ENCODE measurements at regions not wholly inside any gene's neighbourhood (a gene's known extent, or its start where the extent isn't known, plus 50 kb on each side); places are given as distances from the start of the nearest gene placed in this dataset.
A peak's percentile ranks its signal among the peaks of the same experiment; 100 is the strongest.
"Not testable (repeated sequence)": the region's sequence is repeated elsewhere in the genome, so short reads cannot be mapped to it uniquely, and the experiment has no call there.

DNA sequence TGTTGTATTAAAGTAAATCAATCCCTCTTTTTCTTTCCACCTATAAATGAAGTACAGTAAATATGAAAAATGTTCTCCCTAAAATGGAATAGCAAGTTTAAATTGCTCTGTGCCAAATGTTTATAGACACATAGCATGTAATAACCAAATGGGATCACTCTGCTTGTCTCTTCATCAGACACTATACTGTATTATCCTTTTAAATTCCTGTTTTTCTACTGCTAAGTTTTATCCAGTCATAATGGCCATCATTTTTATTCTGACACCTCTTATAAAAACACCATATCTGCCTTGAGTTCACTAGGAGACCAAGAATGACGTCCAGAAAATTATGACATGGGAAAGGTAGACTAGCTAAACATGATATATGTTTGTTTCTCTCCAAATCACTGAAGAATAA is 252.8 kb downstream of the CAAP1 start:
- DNase-seq (no peak), ATAC-seq (ENCODE audit: low read depth in 2 of 2) (no peak)
- H3K27me3 Mint-ChIP-seq, result peaks cover 0 to 10% (median 0%) of the 10 kb centered on the region in 3 donors
- H3K9me3 Mint-ChIP-seq, result peaks cover 0 to 7% (median 3%) of the 10 kb centered on the region in 7 donors
- no peak overlapping the region for H3K27ac Mint-ChIP-seq
- H3K4me1 Mint-ChIP-seq, result no peaks in the 10 kb centered on the region
- H3K36me3 Mint-ChIP-seq, result no peaks in the 10 kb centered on the region
- no peak overlapping the region for H3K4me3 Mint-ChIP-seq

DNA sequence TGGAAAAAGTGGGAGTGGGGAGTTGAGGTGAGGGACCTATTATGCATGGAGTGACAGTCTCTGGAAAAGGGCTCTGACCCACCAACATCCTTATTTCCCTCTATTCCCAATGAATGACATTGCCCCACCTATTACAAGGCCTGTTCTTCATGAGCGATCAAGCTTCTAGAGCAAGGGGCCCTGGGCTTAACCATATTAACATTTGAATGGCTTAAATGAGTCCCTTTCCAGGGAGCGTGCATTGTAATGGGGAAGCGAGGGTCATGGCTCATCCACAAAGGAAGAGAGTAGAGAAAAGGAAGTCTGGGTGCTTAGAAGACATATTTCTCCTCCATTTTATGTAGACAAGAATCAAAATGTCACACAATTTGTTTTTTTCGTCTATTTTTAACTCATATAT is 255.5 kb downstream of the CAAP1 start:
- H3K9me3 Mint-ChIP-seq, result peaks cover 0 to 9% (median 4%) of the 10 kb centered on the region in 7 donors
- no peaks in the 10 kb centered on the region for H3K36me3 Mint-ChIP-seq
- no peak overlapping the region for H3K4me3 Mint-ChIP-seq
- H3K27ac Mint-ChIP-seq, result no peak overlapping the region
- no peaks in the 10 kb centered on the region for H3K27me3 Mint-ChIP-seq
- H3K4me1 Mint-ChIP-seq, result no peaks in the 10 kb centered on the region
- ATAC-seq (ENCODE audit: low read depth in 2 of 2) (no peak), DNase-seq (no peak)

DNA sequence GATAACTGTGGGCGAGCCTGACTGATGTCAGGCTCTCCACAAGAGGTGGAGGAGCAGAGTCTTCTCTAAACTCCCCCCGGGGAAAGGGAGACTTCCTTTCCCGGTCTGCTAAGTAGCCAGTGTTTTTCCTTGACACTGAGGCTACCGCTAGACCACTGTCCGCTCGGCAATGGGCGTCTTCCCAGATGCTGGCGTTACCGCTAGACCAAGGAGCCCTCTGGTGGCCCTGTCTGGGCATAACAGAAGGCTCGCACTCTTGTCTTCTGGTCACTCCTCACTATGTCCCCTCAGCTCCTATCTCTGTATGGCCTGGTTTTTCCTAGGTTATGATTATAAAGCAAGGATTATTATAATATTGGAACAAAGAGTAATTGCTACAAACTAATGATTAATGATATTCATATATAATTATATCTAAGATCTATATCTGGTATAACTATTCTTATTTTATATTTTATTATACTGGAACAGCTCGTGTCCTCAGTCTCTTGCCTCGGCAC is 278.7 kb downstream of the CAAP1 start:
- not testable (repeated sequence) for DNase-seq; H3K27me3 Mint-ChIP-seq; ATAC-seq (ENCODE audit: low read depth in 2 of 2); H3K36me3 Mint-ChIP-seq; H3K4me1 Mint-ChIP-seq; H3K4me3 Mint-ChIP-seq; H3K27ac Mint-ChIP-seq; H3K9me3 Mint-ChIP-seq

DNA sequence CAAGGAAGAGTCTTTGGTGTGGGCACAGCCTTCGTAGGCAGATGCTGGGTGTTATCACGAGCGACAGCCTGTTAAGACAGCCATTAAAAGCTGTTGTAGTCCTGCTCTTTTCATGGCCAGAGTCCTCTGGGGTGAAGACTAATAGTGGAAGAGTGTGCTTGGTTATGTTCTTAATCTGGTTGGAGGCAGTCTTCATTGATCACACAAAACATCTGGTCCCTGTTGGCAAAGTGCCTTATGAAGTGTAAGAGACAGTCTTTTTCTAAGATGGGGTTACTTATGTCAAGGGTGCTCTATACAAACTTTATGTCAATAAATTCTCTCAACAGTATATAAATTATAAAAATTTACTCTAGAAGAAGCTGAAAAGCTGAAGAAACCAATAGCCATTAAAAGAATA is 280.4 kb downstream of the CAAP1 start:
- Mint-ChIP-seq H3K4me1 (no peaks in the 10 kb centered on the region), H3K27ac (no peak overlapping the region), H3K4me3 (no peak overlapping the region), H3K9me3 (peaks cover 0 to 5% (median 0%) of the 10 kb centered on the region in 7 donors), H3K27me3 (no peaks in the 10 kb centered on the region), H3K36me3 (no peaks in the 10 kb centered on the region)
- DNase-seq (no peak), ATAC-seq (ENCODE audit: low read depth in 2 of 2) (no peak)

DNA sequence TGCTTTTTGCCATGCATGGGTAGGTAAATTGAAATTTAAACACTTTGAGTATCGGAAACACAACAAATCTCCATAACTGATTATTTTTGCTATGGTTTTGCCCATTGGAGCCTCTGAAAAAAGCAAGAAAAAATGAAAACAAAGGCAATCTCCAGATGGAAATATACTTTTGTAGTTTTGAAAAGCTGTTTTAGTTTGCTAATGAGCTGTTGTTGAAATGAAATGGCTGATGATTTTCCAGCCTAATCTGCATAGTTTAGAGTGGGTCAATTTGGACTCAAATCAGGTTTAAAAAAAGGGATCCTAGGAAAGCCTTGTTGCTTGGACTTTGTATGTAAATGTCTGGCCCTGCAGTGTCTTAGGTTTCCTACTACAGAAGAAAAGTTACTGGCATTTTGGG is 285.8 kb downstream of the CAAP1 start:
- H3K36me3 Mint-ChIP-seq, result no peaks in the 10 kb centered on the region
- ATAC-seq (ENCODE audit: low read depth in 2 of 2) (no peak), DNase-seq (no peak)
- H3K4me3 Mint-ChIP-seq, result no peak overlapping the region
- peaks cover 0 to 2% (median 0%) of the 10 kb centered on the region in 7 donors for H3K9me3 Mint-ChIP-seq
- no peaks in the 10 kb centered on the region for H3K4me1 Mint-ChIP-seq
- H3K27ac Mint-ChIP-seq, result no peak overlapping the region
- H3K27me3 Mint-ChIP-seq, result no peaks in the 10 kb centered on the region

DNA sequence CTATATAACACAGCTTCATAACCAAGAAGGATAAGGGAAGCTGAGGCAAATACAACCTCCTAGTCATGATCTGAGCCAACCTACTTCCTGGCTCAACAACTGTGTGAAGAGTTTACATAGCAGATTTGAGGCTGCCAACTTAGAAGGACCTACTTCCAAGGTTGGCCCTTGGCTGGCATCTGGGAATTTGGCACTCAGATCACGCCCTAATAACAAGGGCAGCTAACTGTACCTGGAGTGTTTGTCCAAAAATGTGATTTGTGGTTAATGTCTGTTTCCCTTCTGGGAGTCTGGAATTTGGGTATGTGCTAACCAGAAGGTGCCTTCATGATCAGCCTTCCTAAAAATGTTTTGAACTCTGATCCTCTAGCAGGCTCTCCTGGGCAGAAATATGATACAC is 287.2 kb downstream of the CAAP1 start:
- H3K4me3 Mint-ChIP-seq, result no peak overlapping the region
- no peak for DNase-seq
- no peaks in the 10 kb centered on the region for H3K4me1 Mint-ChIP-seq
- ATAC-seq (ENCODE audit: low read depth in 2 of 2), result no peak
- H3K27ac Mint-ChIP-seq, result no peak overlapping the region
- H3K9me3 Mint-ChIP-seq, result peaks cover 0 to 2% (median 0%) of the 10 kb centered on the region in 7 donors
- H3K27me3 Mint-ChIP-seq, result no peaks in the 10 kb centered on the region
- H3K36me3 Mint-ChIP-seq, result no peaks in the 10 kb centered on the region

DNA sequence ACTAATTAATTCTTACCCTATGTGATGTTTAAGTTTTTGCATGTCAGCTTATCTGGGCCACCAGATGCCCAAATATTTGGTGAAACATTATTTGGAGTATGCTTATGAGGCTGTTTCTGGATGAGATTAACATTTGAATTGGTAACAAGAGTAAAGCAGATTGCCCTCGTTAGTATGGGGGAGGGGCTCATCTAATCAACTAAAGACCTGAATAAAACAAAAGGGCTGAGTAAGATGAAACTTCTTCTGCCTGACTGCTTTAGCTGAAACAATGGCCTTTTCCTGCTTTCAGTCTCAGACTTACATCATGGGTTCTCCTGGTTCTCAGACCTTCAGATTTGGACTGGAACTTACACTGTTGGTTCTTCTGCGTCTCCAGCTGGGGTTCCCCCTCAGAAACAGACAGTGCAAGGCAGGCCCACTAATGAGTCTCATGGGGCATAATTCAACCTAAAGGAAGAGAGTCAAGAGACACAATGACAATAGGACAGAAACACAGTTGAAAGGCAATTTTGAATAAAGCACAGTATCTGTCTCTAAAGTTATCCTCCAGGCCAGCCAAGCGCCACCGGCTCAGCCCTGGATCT is 288.4 kb downstream of the CAAP1 start:
- no peak overlapping the region for H3K4me3 Mint-ChIP-seq

DNA sequence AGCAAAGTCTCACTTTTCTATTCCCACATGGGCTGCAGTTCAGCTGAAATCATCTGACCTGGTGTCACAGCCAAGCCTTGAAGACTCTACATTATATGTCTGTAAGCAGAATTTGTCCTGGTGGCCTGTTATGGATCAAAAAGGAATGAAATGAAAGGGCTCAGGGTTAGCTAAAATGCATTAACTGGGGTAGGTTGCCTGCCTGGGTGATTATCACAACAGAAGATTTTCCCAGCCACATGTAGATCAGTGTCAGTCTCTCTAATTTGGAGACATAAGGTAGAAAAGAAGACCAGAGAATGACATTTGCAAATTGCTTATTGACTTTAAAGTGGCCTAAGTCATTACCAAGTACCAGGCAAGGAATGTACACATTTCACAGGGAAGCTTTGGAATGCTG is 289.0 kb downstream of the CAAP1 start:
- Mint-ChIP-seq H3K9me3 (peaks cover 0 to 2% (median 0%) of the 10 kb centered on the region in 7 donors), H3K27me3 (no peaks in the 10 kb centered on the region), H3K36me3 (no peaks in the 10 kb centered on the region), H3K4me1 (no peaks in the 10 kb centered on the region), H3K4me3 (peak overlapping the region in 1 of 8 donors; percentile 10), H3K27ac (no peak overlapping the region)
- no peak for ATAC-seq (ENCODE audit: low read depth in 2 of 2)
- DNase-seq, result no peak

More for the DNA sequence above, 288.4 kb downstream of the CAAP1 start:
- H3K27ac Mint-ChIP-seq, result no peak overlapping the region
- no peak for DNase-seq
- no peaks in the 10 kb centered on the region for H3K4me1 Mint-ChIP-seq
- peaks cover 0 to 2% (median 0%) of the 10 kb centered on the region in 7 donors for H3K9me3 Mint-ChIP-seq
- ATAC-seq (ENCODE audit: low read depth in 2 of 2), result no peak
- no peaks in the 10 kb centered on the region for H3K36me3 Mint-ChIP-seq
- H3K27me3 Mint-ChIP-seq, result no peaks in the 10 kb centered on the region

DNA sequence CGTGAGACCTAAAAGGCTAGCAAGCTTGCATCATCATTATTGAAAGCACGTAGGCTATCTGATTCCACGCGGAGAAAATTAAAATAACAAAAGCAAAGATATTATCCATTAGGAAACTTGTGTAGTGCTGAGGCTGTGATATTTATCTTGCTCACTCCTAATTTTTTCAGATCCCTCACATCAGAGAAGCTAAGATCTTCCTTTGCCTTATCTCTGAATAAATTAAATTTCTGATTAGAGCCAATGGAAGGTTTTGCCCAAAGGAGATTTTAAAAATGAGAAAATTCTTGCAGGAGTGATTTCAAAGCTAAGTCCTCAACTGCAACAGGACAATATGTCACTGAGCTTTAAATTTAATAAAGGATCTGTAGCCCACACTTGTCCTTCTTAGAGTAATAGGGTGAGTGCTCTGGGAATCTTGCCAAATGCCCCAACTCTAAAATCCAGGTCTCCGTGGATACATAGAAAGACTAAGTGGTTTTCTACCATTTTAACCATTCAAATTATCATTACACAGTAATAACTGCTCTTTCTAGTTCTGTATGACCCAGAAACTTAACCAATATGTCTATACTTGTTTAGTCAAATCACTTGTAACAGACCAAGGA is 295.0 kb downstream of the CAAP1 start:
- Mint-ChIP-seq H3K27me3 (no peaks in the 10 kb centered on the region), H3K27ac (no peak overlapping the region), H3K4me1 (no peaks in the 10 kb centered on the region), H3K36me3 (no peaks in the 10 kb centered on the region), H3K4me3 (no peak overlapping the region), H3K9me3 (peaks cover 0 to 11% (median 9%) of the 10 kb centered on the region in 7 donors)
- no peak for DNase-seq
- ATAC-seq (ENCODE audit: low read depth in 2 of 2), result no peak

DNA sequence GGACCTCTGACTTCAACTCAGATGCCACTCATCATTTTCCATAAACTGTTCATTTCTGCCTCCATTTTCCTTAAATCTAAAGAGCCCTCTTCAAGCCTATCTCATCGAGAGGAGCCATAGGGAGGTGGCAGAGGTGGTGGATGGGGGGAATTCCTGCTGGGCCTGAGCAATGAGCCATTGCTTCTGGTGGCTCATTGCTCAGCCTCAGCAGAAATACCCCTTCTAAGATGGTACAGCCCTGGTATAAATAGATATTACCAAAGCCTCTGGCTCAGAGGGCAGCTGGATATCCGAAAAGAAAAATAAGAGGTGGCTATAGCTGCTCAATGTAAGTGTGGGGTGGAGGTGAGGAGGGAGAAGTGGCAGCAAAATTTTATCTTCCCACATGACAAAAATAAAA is 313.5 kb downstream of the CAAP1 start:
- Mint-ChIP-seq H3K36me3 (no peaks in the 10 kb centered on the region), H3K4me1 (no peaks in the 10 kb centered on the region), H3K27ac (no peak overlapping the region), H3K9me3 (peaks cover 0 to 4% (median 0%) of the 10 kb centered on the region in 7 donors), H3K27me3 (no peaks in the 10 kb centered on the region), H3K4me3 (no peak overlapping the region)
- no peak for ATAC-seq (ENCODE audit: low read depth in 2 of 2)
- no peak for DNase-seq

DNA sequence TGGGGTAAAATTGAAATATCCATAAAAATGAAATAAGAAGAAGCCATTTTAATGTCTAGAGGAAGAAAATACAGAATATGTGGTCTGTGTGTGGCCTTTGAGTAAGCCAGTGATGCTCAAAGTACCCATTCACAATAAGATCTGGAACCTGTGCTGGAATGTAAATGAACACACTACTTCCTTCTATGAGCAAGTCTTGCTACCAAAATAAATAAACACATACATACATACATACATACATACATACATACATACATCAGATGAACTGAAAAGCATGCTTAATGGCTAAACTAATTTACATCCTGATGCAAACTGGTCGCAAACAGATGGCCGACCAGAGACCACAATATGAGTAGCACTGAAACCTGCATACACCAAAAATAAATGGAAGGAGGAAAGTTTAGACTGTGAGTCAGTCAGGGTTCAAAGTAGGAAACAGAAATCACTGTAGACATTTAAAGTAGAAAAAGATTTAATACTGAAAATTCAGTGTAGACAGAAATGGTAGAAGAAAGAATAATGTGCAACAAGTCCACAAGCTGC is 317.6 kb downstream of the CAAP1 start:
- no peaks in the 10 kb centered on the region for H3K9me3 Mint-ChIP-seq
- H3K27ac Mint-ChIP-seq, result no peak overlapping the region
- no peaks in the 10 kb centered on the region for H3K27me3 Mint-ChIP-seq
- ATAC-seq (ENCODE audit: low read depth in 2 of 2), result no peak
- no peak for DNase-seq
- no peak overlapping the region for H3K4me3 Mint-ChIP-seq
- no peaks in the 10 kb centered on the region for H3K36me3 Mint-ChIP-seq
- H3K4me1 Mint-ChIP-seq, result no peaks in the 10 kb centered on the region

DNA sequence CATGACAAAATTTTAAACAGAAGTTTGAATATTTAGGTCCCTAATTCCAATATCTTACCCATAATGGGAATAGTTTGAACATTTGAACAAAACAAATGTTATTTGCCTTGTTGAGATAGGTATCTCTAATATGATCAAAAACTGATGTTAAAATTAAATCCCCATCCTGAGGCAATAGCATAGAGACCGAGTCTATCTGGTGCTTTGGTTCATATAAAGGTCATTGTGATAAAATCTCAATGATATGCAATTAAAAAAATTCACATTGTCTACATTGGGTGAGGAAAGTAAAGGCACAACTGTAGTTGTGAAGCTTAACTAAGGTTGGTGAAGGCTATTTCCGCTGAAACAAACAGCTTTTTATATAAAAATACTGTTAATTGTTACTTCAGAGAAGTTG is 318.3 kb downstream of the CAAP1 start:
- Mint-ChIP-seq H3K36me3 (no peaks in the 10 kb centered on the region), H3K27me3 (no peaks in the 10 kb centered on the region), H3K9me3 (no peaks in the 10 kb centered on the region), H3K4me1 (no peaks in the 10 kb centered on the region), H3K4me3 (no peak overlapping the region), H3K27ac (no peak overlapping the region)
- ATAC-seq (ENCODE audit: low read depth in 2 of 2) (no peak), DNase-seq (no peak)

DNA sequence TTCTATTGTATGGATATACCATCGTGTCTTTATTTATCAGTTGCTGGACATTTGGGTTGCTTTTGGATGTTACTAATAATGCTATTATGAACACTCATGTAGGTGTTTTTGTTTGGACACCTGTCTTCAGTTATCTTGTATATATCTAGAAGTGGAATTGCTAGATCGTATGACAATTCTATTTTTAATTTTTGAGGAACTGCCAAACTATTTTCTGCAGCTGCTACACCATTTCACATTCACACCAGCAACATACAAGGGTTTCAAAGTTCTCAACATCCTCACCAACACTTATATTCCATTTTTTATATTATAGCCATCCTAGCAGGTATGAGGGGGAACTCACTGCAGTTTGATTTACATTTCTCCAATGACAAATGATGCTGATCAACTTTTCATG is 324.6 kb downstream of the CAAP1 start:
- Mint-ChIP-seq H3K4me1 (no peaks in the 10 kb centered on the region), H3K4me3 (no peak overlapping the region), H3K9me3 (peaks cover 0 to 5% (median 0%) of the 10 kb centered on the region in 7 donors), H3K27ac (no peak overlapping the region), H3K36me3 (no peaks in the 10 kb centered on the region), H3K27me3 (no peaks in the 10 kb centered on the region)
- no peak for DNase-seq
- no peak for ATAC-seq (ENCODE audit: low read depth in 2 of 2)

DNA sequence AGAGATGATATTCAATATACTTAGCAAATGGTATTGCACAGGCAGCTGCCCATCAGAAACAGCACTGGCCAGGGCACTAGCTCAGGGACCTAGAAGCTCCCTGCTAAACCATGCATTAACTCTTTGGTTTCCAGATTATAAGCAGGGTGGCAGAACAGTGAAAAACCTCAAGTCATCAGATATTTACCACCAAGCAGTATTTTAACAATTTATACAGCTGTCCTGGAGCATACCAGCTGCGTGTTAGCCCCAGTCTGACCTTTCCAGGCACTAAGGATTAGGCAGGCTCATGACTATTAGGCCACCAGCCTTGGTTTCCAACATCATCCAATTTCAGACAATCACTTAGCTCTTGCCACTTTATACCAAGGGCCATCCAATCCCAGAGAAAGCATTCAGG is 326.5 kb downstream of the CAAP1 start:
- Mint-ChIP-seq H3K4me1 (no peaks in the 10 kb centered on the region), H3K9me3 (peaks cover 0 to 5% (median 0%) of the 10 kb centered on the region in 7 donors), H3K36me3 (no peaks in the 10 kb centered on the region), H3K4me3 (no peak overlapping the region), H3K27me3 (no peaks in the 10 kb centered on the region), H3K27ac (no peak overlapping the region)
- ATAC-seq (ENCODE audit: low read depth in 2 of 2) (no peak), DNase-seq (no peak)
